BLaER1 treated with 17β-estradiol and CSF1 and Interleukin-3, amounts not matched to agents 10 nM and 100 nM (cell line): ENCODE measurements at regions not wholly inside any gene's neighbourhood (a gene's known extent, or its start where the extent isn't known, plus 50 kb on each side); places are given as distances from the start of the nearest gene placed in this dataset.
A peak's percentile ranks its signal among the peaks of the same experiment; 100 is the strongest.

Source experiments
- H3K27ac ChIP-seq, 11 experiments: shearing (Covaris generic); formaldehyde crosslinking; 2 replicates each; pipeline ENCODE4 v1.8.1; 2022
- H3K27me3 ChIP-seq, 11 experiments: shearing (Covaris generic); formaldehyde crosslinking; 2 replicates each; pipeline ENCODE4 v1.8.1; 2022
- H3K36me3 ChIP-seq, 11 experiments: shearing (Covaris generic); formaldehyde crosslinking; 2 replicates each; pipeline ENCODE4 v1.8.1; 2022
- H3K4me1 ChIP-seq, 10 experiments: shearing (Covaris generic); formaldehyde crosslinking; 2 replicates each; pipeline ENCODE4 v1.8.1; 2022
- H3K4me2 ChIP-seq, 11 experiments: shearing (Covaris generic); formaldehyde crosslinking; 2 replicates each; pipeline ENCODE4 v1.8.1; 2022
- H3K4me3 ChIP-seq, 10 experiments: shearing (Covaris generic); formaldehyde crosslinking; 2 replicates each; pipeline ENCODE4 v1.8.1; 2022
- H3K9ac ChIP-seq, 11 experiments: shearing (Covaris generic); formaldehyde crosslinking; 2 replicates each; pipeline ENCODE4 v1.8.1; 2022
- H3K9me3 ChIP-seq, 11 experiments: shearing (Covaris generic); formaldehyde crosslinking; replicated peaks in 1 of 11; 2 replicates each; pipeline ENCODE4 v1.8.1; 2022
- H4K20me1 ChIP-seq, 11 experiments: shearing (Covaris generic); formaldehyde crosslinking; 2 replicates each; pipeline ENCODE4 v1.8.1; 2022
- Cebpa-rat ChIP-seq, 11 experiments: shearing (Covaris generic); IDR thresholded peaks; 2 replicates each; pipeline ENCODE4 v1.8.1; 2022

GRCh38 chr14:29265852-29266251, 499.3 kb downstream of the FOXG1 start:
- TF ChIP-seq Cebpa-rat (IDR thresholded peaks at IDR 0.05), result no peak
- no peak overlapping the region for H3K4me3 ChIP-seq
- no peaks in the 10 kb centered on the region for H3K36me3 ChIP-seq
- no peak overlapping the region for H3K4me2 ChIP-seq
- no peaks in the 10 kb centered on the region for H3K27me3 ChIP-seq
- H3K4me1 ChIP-seq, result no peaks in the 10 kb centered on the region
- H3K27ac ChIP-seq, result no peak overlapping the region
- H3K9me3 ChIP-seq, result no peaks in the 10 kb centered on the region
- no peaks in the 10 kb centered on the region for H4K20me1 ChIP-seq
- no peak overlapping the region for H3K9ac ChIP-seq

- Histone ChIP-seq H3K9ac (no peak overlapping the region), H3K27me3 (no peaks in the 10 kb centered on the region), H3K27ac (no peak overlapping the region), H3K4me2 (no peak overlapping the region), H3K4me3 (no peak overlapping the region), H3K36me3 (no peaks in the 10 kb centered on the region), H4K20me1 (no peaks in the 10 kb centered on the region), H3K9me3 (no peaks in the 10 kb centered on the region), H3K4me1 (no peaks in the 10 kb centered on the region)
- no peak for TF ChIP-seq Cebpa-rat (IDR thresholded peaks at IDR 0.05)
Measured at GRCh38 chr14:29271669-29272068, 505.1 kb downstream of the FOXG1 start.

GRCh38 chr14:29273513-29273912, 506.9 kb downstream of the FOXG1 start:
- Histone ChIP-seq H3K4me1 (peaks cover 0 to 8% (median 7%) of the 10 kb centered on the region in 10 experiments; a peak in 11 of 20 replicates), H3K27ac (no peak overlapping the region), H3K27me3 (no peaks in the 10 kb centered on the region), H3K4me2 (no peak overlapping the region), H3K4me3 (no peak overlapping the region), H3K36me3 (no peaks in the 10 kb centered on the region), H3K9ac (no peak overlapping the region), H4K20me1 (no peaks in the 10 kb centered on the region), H3K9me3 (no peaks in the 10 kb centered on the region)
- no peak for TF ChIP-seq Cebpa-rat (IDR thresholded peaks at IDR 0.05)

- Histone ChIP-seq H3K36me3 (no peaks in the 10 kb centered on the region), H4K20me1 (no peaks in the 10 kb centered on the region), H3K9me3 (no peaks in the 10 kb centered on the region), H3K27ac (no peak overlapping the region), H3K4me2 (no peak overlapping the region), H3K4me1 (peaks cover 0 to 12% (median 8%) of the 10 kb centered on the region in 10 experiments; a peak in 11 of 20 replicates), H3K27me3 (no peaks in the 10 kb centered on the region), H3K9ac (no peak overlapping the region), H3K4me3 (no peak overlapping the region)
- no peak for TF ChIP-seq Cebpa-rat (IDR thresholded peaks at IDR 0.05)
Measured at GRCh38 chr14:29274890-29275596, 508.5 kb downstream of the FOXG1 start.

GRCh38 chr14:29278301-29279263, 512.0 kb downstream of the FOXG1 start:
- H3K27me3 ChIP-seq, result no peaks in the 10 kb centered on the region
- no peak for TF ChIP-seq Cebpa-rat (IDR thresholded peaks at IDR 0.05)
- H4K20me1 ChIP-seq, result no peaks in the 10 kb centered on the region
- H3K27ac ChIP-seq, result peak overlapping the region in 3 of 11 experiments; percentile 11 to 32 (median 29); a peak in 3 of 22 replicates
- no peaks in the 10 kb centered on the region for H3K9me3 ChIP-seq
- H3K4me3 ChIP-seq, result no peak overlapping the region
- H3K9ac ChIP-seq, result no peak overlapping the region
- H3K36me3 ChIP-seq, result no peaks in the 10 kb centered on the region
- peaks cover 0 to 12% (median 8%) of the 10 kb centered on the region in 10 experiments; a peak in 11 of 20 replicates for H3K4me1 ChIP-seq
- peak overlapping the region in 10 of 11 experiments; percentile 2 to 38 (median 27); a peak in 12 of 22 replicates for H3K4me2 ChIP-seq

- H3K4me2 ChIP-seq, result no peak overlapping the region
Measured at GRCh38 chr14:29282169-29282568, 515.6 kb downstream of the FOXG1 start.

GRCh38 chr14:29290441-29290840, 523.9 kb downstream of the FOXG1 start:
- Histone ChIP-seq H4K20me1 (no peaks in the 10 kb centered on the region), H3K9ac (no peak overlapping the region), H3K27me3 (no peaks in the 10 kb centered on the region), H3K9me3 (peaks cover 18 to 33% (median 21%) of the 10 kb centered on the region in 11 experiments), H3K4me2 (no peak overlapping the region), H3K36me3 (no peaks in the 10 kb centered on the region), H3K27ac (no peak overlapping the region), H3K4me3 (no peak overlapping the region), H3K4me1 (no peaks in the 10 kb centered on the region)
- no peak for TF ChIP-seq Cebpa-rat (IDR thresholded peaks at IDR 0.05)

More at GRCh38 chr14:29282169-29282568, 515.6 kb downstream of the FOXG1 start:
- no peaks in the 10 kb centered on the region for H3K9me3 ChIP-seq
- no peak overlapping the region for H3K27ac ChIP-seq
- peaks cover 0 to 12% (median 8%) of the 10 kb centered on the region in 10 experiments; a peak in 11 of 20 replicates for H3K4me1 ChIP-seq
- TF ChIP-seq Cebpa-rat (IDR thresholded peaks at IDR 0.05), result no peak
- H3K4me3 ChIP-seq, result no peak overlapping the region
- no peaks in the 10 kb centered on the region for H3K27me3 ChIP-seq
- H3K36me3 ChIP-seq, result no peaks in the 10 kb centered on the region
- no peak overlapping the region for H3K9ac ChIP-seq
- H4K20me1 ChIP-seq, result no peaks in the 10 kb centered on the region

- H3K27me3 ChIP-seq, result no peaks in the 10 kb centered on the region
- no peak for TF ChIP-seq Cebpa-rat (IDR thresholded peaks at IDR 0.05)
- H3K9me3 ChIP-seq, result peaks cover 10 to 22% (median 17%) of the 10 kb centered on the region in 11 experiments
- no peaks in the 10 kb centered on the region for H3K4me1 ChIP-seq
- H3K27ac ChIP-seq, result no peak overlapping the region
- H3K36me3 ChIP-seq, result no peaks in the 10 kb centered on the region
- H3K4me2 ChIP-seq, result no peak overlapping the region
- no peaks in the 10 kb centered on the region for H4K20me1 ChIP-seq
- H3K4me3 ChIP-seq, result no peak overlapping the region
- H3K9ac ChIP-seq, result no peak overlapping the region
Measured at GRCh38 chr14:29299372-29299771, 532.8 kb downstream of the FOXG1 start.

GRCh38 chr14:29301571-29301970, 535.0 kb downstream of the FOXG1 start:
- Histone ChIP-seq H4K20me1 (no peaks in the 10 kb centered on the region), H3K4me1 (no peaks in the 10 kb centered on the region), H3K9ac (no peak overlapping the region), H3K27me3 (no peaks in the 10 kb centered on the region), H3K9me3 (peaks cover 0 to 5% (median 0%) of the 10 kb centered on the region in 11 experiments; a peak in 3 of 22 replicates), H3K27ac (no peak overlapping the region), H3K4me3 (no peak overlapping the region), H3K4me2 (no peak overlapping the region), H3K36me3 (no peaks in the 10 kb centered on the region)
- TF ChIP-seq Cebpa-rat (IDR thresholded peaks at IDR 0.05), result no peak
